PFSK-1 (cell line): ENCODE measurements at regions not wholly inside any gene's neighbourhood (a gene's known extent, or its start where the extent isn't known, plus 50 kb on each side); places are given as distances from the start of the nearest gene placed in this dataset.

ENCODE experiments used
- FOXP2 ChIP-seq: optimal IDR thresholded peaks from 2 replicates; pipeline ENCODE3; 2011; ENCODE audit warnings: borderline replicate concordance, control low read depth, inconsistent platforms; ENCODE audit not compliant: insufficient read depth; ENCODE audit errors: extremely low read length, extremely low read depth
- POLR2AphosphoS5 ChIP-seq: IDR thresholded peaks from 2 replicates; pipeline ENCODE4 v1.6.1; 2012; ENCODE audit warnings: low read depth, mild to moderate bottlenecking, control low read depth, low read length, moderate library complexity
- REST ChIP-seq, 2 experiments: IDR thresholded peaks; 2 replicates each; pipeline versions ENCODE4 v1.6.1 to v1.8.0; 2011 to 2012; ENCODE audit warnings: low read depth in 2 of 2, low read length in 2 of 2, control low read depth in 1 of 2, inconsistent platforms in 1 of 2, mild to moderate bottlenecking in 1 of 2, moderate library complexity in 1 of 2; ENCODE audit not compliant: insufficient read depth in 1 of 2
- SIN3A ChIP-seq: IDR thresholded peaks from 2 replicates; pipeline ENCODE4 v1.6.1; 2012; ENCODE audit warnings: mild to moderate bottlenecking, low read length, moderate library complexity, borderline replicate concordance; ENCODE audit not compliant: insufficient read depth
- TAF1 ChIP-seq: IDR thresholded peaks from 2 replicates; pipeline ENCODE4 v1.6.1; 2012; ENCODE audit warnings: low read length, control low read depth, borderline replicate concordance; ENCODE audit not compliant: insufficient read depth

DNA sequence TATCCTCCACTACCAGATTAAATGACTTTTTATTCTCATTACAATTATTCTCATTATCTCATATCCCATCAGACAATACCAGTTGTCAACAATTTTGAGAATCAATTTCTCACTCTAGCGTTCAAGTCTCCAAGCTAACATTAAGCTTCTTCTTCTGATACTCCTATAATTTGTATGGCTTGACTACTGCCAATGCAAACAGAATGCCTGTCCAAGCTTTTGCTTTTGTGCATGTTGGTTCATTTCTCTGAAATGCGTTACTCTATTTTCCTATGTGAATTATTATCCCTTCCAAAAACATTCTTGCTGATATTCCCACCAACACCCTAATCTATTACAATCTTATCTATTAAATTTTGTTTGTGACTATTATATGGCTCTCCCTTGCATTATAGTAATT, 1602.3 kb downstream of the C4orf33 start:
- no peak for TF ChIP-seq TAF1
- no peak for TF ChIP-seq REST (IDR thresholded peaks at IDR 0.05; ENCODE audit: insufficient read depth in 1 of 2, low read depth in 2 of 2, low read length in 2 of 2)
- TF ChIP-seq POLR2AphosphoS5 = no peak
- no peak for TF ChIP-seq SIN3A

GRCh38 chr4:130699004-130699403, 1603.1 kb downstream of the C4orf33 start:
- no peak for TF ChIP-seq FOXP2
- no peak for TF ChIP-seq TAF1
- TF ChIP-seq REST (IDR thresholded peaks at IDR 0.05; ENCODE audit: insufficient read depth in 1 of 2, low read depth in 2 of 2, low read length in 2 of 2) = no peak
- TF ChIP-seq SIN3A = no peak
- TF ChIP-seq POLR2AphosphoS5 = no peak

DNA sequence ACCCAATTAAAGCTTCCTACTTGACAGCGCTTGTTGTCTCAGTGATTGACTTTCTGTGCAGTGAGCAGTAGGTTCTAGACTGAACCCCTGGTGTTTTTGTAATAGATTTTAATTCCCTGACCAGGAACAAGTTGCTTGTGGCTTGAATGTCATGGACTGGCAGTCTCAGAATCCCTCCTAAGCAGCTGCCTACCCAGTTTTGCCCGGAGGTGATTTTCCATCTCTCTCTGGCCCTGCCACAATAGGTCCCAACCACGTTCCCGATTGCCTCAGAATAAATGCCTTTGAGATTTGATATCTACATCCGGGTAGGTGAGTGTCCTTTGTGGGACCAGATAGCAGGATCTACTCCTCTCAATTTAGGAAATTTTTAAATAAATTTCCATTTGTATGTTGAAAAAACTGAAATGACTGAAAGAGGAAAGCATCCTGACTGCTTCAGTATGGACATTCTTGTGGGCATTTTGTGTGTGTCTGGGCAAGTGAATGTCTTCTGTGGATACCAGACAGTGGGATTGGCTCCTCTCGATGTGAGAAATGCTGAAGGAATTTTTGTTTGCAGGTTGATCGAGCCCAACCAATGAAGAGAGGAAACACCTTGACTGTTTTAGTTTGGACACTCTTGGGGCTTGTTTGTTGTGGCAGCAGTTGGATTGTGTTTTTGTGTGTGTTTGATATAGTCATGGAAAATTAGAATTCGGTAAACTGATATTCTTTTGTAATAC, 1607.4 kb downstream of the C4orf33 start:
- TF ChIP-seq REST (IDR thresholded peaks at IDR 0.05; ENCODE audit: insufficient read depth in 1 of 2, low read depth in 2 of 2, low read length in 2 of 2) (no peak), TAF1 (no peak), SIN3A (no peak), FOXP2 (no peak), POLR2AphosphoS5 (no peak)

GRCh38 chr4:130705023-130705422, 1609.1 kb downstream of the C4orf33 start:
- TF ChIP-seq SIN3A (no peak), TAF1 (no peak), REST (IDR thresholded peaks at IDR 0.05; ENCODE audit: insufficient read depth in 1 of 2, low read depth in 2 of 2, low read length in 2 of 2) (no peak), FOXP2 (no peak), POLR2AphosphoS5 (no peak)

DNA sequence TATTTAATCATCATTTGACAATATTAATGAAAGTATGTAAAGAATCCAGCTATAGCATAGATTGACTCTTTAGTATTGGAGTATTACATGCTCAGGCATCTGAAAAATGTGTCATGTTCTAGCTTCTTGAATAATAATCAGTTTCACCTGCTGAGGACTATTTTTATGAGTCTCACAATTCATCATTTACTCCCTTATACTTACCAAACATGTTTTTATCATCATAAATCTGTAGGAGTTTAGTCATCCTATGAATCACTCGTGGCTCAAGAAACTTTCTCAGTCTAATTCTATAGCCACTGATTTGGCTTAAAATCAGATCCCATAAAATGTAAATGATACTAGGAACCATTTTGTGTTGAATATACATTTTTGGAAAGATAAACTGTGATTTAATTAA, 1616.1 kb downstream of the C4orf33 start:
- no peak for TF ChIP-seq FOXP2
- TF ChIP-seq TAF1 = no peak
- TF ChIP-seq REST (IDR thresholded peaks at IDR 0.05; ENCODE audit: insufficient read depth in 1 of 2, low read depth in 2 of 2, low read length in 2 of 2) = no peak
- TF ChIP-seq SIN3A = no peak
- TF ChIP-seq POLR2AphosphoS5 = no peak
